ENCODE measurements at regions not wholly inside any gene's neighbourhood (a gene's known extent, or its start where the extent isn't known, plus 50 kb on each side); places are given as distances from the start of the nearest gene placed in this dataset.

- DNase-seq (ENCODE audit: low read depth, low spot score), result no peak
Observed at GRCh38 chr5:114243281-114243971, 118.4 kb upstream of the KCNN2 start.

- no peak for DNase-seq (ENCODE audit: low read depth, low spot score)
Observed at GRCh38 chr5:114243972-114244317, 117.9 kb upstream of the KCNN2 start.

- DNase-seq (ENCODE audit: low read depth, low spot score), result no peak
Observed at GRCh38 chr5:114249823-114250222, 112.0 kb upstream of the KCNN2 start.

- DNase-seq (ENCODE audit: low read depth, low spot score), result no peak
Observed at GRCh38 chr5:114250536-114250935, 111.3 kb upstream of the KCNN2 start.

GRCh38 chr5:114252226-114252625, 109.6 kb upstream of the KCNN2 start:
- no peak for DNase-seq (ENCODE audit: low read depth, low spot score)

- DNase-seq (ENCODE audit: low read depth, low spot score), result no peak
Observed at GRCh38 chr5:114255260-114255659, 106.6 kb upstream of the KCNN2 start.

GRCh38 chr5:114261989-114262388, 99.9 kb upstream of the KCNN2 start:
- no peak for DNase-seq (ENCODE audit: low read depth, low spot score)

- no peak for DNase-seq (ENCODE audit: low read depth, low spot score)
Observed at GRCh38 chr5:114265432-114266060, 96.3 kb upstream of the KCNN2 start.

- DNase-seq (ENCODE audit: low read depth, low spot score), result no peak
Observed at GRCh38 chr5:114266374-114266773, 95.5 kb upstream of the KCNN2 start.

- no peak for DNase-seq (ENCODE audit: low read depth, low spot score)
Observed at GRCh38 chr5:114296191-114296590, 65.7 kb upstream of the KCNN2 start.

- no peak for DNase-seq (ENCODE audit: low read depth, low spot score)
Observed at GRCh38 chr5:114297915-114298314, 64.0 kb upstream of the KCNN2 start.

GRCh38 chr5:114305402-114306207, 56.3 kb upstream of the KCNN2 start:
- DNase-seq (ENCODE audit: low read depth, low spot score), result no peak

GRCh38 chr5:114308017-114308416, 53.9 kb upstream of the KCNN2 start:
- DNase-seq (ENCODE audit: low read depth, low spot score), result no peak

GRCh38 chr5:114308508-114308907, 53.4 kb upstream of the KCNN2 start:
- no peak for DNase-seq (ENCODE audit: low read depth, low spot score)

GRCh38 chr5:114310666-114311065, 51.2 kb upstream of the KCNN2 start:
- DNase-seq (ENCODE audit: low read depth, low spot score), result no peak

GRCh38 chr5:114311281-114311680, 50.6 kb upstream of the KCNN2 start:
- no peak for DNase-seq (ENCODE audit: low read depth, low spot score)

- DNase-seq (ENCODE audit: low read depth, low spot score), result no peak
Observed at GRCh38 chr5:114311968-114312367, 49.9 kb upstream of the KCNN2 start.
